ENCODE measurements at regions not wholly inside any gene's neighbourhood (a gene's known extent, or its start where the extent isn't known, plus 50 kb on each side); places are given as distances from the start of the nearest gene placed in this dataset.

DNA sequence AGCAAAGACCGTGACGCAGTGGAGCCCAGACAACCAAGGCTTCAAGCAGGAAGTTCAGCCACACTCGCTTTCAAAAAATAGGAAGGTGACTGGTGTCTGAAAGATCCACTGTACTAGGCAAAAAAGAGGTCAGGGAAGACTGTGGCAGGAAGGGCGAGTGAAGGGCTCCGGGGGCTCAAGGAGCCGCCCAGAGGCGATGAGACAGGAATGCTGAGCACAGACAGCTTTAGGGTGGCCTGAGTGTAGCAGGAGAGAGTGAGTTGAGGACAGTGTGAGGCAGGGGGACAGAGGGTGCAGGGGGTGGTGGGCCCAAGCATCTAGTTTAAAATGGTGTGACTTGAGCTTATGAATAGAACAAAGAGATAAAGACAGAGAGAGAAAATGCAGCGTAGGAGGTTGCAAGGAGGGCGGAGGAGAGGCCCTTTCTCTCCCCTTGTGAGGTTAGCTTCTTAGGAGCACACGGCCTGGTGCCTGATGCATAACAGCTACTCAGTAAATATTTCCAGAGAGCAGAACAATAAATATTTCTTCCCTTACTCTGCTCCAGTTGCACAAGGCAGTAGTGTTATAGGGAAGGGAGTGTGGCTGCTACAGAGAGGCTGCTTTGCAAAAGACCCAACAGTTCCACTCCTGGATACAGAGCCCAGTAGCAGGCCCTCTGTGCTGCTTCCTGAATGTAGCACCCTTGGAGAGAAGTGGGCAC, 789.7 kb upstream of the RAB6C start:
- CTCF ChIA-PET (ENCODE audit: low intra/inter-chr PET ratio): no interaction called here
- Histone ChIP-seq H3K27ac (ENCODE audit: extremely low read depth, low read depth, low read length) (no peak overlapping the region), H3K9me1 (ENCODE audit: control insufficient read depth, insufficient read depth, low read length) (no peaks in the 10 kb centered on the region), H2AFZ (ENCODE audit: low read depth, low read length) (no peak overlapping the region), H3K4me2 (ENCODE audit: insufficient read depth, low read length) (no peak overlapping the region), H3K9ac (ENCODE audit: insufficient read depth in 1 of 2, low read depth in 2 of 2, low read length in 2 of 2) (no peak overlapping the region), H3K36me3 (ENCODE audit: control insufficient read depth, insufficient read depth, low read length) (no peaks in the 10 kb centered on the region), H3K4me3 (no peak overlapping the region), H3K79me2 (ENCODE audit: control insufficient read depth, insufficient read depth, low read length) (no peaks in the 10 kb centered on the region), H3K27me3 (ENCODE audit: control insufficient read depth in 2 of 2, insufficient read depth in 2 of 2, low read length in 2 of 2) (peaks cover 0 to 16% of the 10 kb centered on the region in 2 experiments; a peak in 4 of 5 replicates), H4K20me1 (replicated peaks; ENCODE audit: control insufficient read depth, insufficient read depth, low read length) (no peaks in the 10 kb centered on the region), H3K4me1 (replicated peaks in 1 of 2; ENCODE audit: control insufficient read depth in 2 of 2, insufficient read depth in 2 of 2, low read length in 2 of 2) (no peaks in the 10 kb centered on the region), H3K9me3 (replicated peaks; ENCODE audit: control insufficient read depth, insufficient read depth, low read depth, low read length) (no peaks in the 10 kb centered on the region)
- FAIRE-seq (no peak), DNase-seq (ENCODE audit: extremely low read depth in 1 of 4, low spot score in 3 of 4) (no peak), ATAC-seq (no peak)
- BruUV-seq (replicated peaks): no TSS peak
- POLR2A ChIA-PET: interaction anchor here (0.5 kb wide), 1 partner anchor 181 kb away, joined by 4 read pairs; no protein-coding TSS in a partner anchor
- TF ChIP-seq, protein P1, sequence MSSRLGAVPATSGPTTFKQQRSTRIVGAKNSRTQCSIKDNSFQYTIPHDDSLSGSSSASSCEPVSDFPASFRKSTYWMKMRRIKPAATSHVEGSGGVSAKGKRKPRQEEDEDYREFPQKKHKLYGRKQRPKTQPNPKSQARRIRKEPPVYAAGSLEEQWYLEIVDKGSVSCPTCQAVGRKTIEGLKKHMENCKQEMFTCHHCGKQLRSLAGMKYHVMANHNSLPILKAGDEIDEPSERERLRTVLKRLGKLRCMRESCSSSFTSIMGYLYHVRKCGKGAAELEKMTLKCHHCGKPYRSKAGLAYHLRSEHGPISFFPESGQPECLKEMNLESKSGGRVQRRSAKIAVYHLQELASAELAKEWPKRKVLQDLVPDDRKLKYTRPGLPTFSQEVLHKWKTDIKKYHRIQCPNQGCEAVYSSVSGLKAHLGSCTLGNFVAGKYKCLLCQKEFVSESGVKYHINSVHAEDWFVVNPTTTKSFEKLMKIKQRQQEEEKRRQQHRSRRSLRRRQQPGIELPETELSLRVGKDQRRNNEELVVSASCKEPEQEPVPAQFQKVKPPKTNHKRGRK (tag; IDR thresholded peaks at IDR 0.05): no peak
- intact Hi-C loops (cut with micrococcal nuclease): loop anchor here (10.0 kb wide), 1 partner anchor 205 kb away; no protein-coding TSS in a partner anchor
- 0% methylated on average over 7 of the region's 10 CpGs for WGBS (ENCODE audit: insufficient coverage, low coverage, missing lambda C conversion rate)
- in situ Hi-C loops (cut with MboI): no loop called here

DNA sequence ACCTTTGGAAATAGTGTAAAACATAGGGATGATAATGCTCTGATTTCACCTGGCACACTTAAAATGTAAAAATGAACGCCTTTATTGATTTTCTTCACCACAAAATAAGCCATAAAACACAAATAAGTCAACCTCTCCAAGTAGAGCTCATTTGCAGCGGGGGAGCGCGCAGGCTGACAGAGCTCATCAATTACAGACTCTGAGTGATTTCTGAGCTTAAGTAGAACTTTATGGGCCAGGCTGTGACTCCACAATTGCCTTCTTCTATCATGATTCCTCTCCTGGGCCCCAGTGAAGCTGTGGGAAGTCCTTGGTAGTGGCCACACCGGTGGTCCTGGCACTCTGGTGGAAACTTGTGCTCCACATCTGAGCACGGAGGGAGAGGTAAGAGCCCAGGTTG, 789.0 kb upstream of the RAB6C start:
- POLR2A ChIA-PET: no interaction called here
- no peak for DNase-seq (ENCODE audit: extremely low read depth in 1 of 4, low spot score in 3 of 4)
- Histone ChIP-seq H3K4me2 (ENCODE audit: insufficient read depth, low read length) (no peak overlapping the region), H4K20me1 (replicated peaks; ENCODE audit: control insufficient read depth, insufficient read depth, low read length) (no peaks in the 10 kb centered on the region), H3K79me2 (ENCODE audit: control insufficient read depth, insufficient read depth, low read length) (no peaks in the 10 kb centered on the region), H3K27ac (ENCODE audit: extremely low read depth, low read depth, low read length) (no peak overlapping the region), H3K9ac (ENCODE audit: insufficient read depth in 1 of 2, low read depth in 2 of 2, low read length in 2 of 2) (no peak overlapping the region), H3K4me1 (replicated peaks in 1 of 2; ENCODE audit: control insufficient read depth in 2 of 2, insufficient read depth in 2 of 2, low read length in 2 of 2) (no peaks in the 10 kb centered on the region), H3K9me1 (ENCODE audit: control insufficient read depth, insufficient read depth, low read length) (no peaks in the 10 kb centered on the region), H3K9me3 (replicated peaks; ENCODE audit: control insufficient read depth, insufficient read depth, low read depth, low read length) (no peaks in the 10 kb centered on the region), H3K36me3 (ENCODE audit: control insufficient read depth, insufficient read depth, low read length) (no peaks in the 10 kb centered on the region), H3K4me3 (no peak overlapping the region), H3K27me3 (ENCODE audit: control insufficient read depth in 2 of 2, insufficient read depth in 2 of 2, low read length in 2 of 2) (peaks cover 0 to 17% of the 10 kb centered on the region in 2 experiments; a peak in 4 of 5 replicates), H2AFZ (ENCODE audit: low read depth, low read length) (no peak overlapping the region)
- BruUV-seq (replicated peaks): no TSS peak
- CTCF ChIA-PET (ENCODE audit: low intra/inter-chr PET ratio): no interaction called here
- WGBS (ENCODE audit: insufficient coverage, low coverage, missing lambda C conversion rate): 0% methylated on average over 6 of the region's 6 CpGs
- in situ Hi-C loops (cut with MboI) (no loop called here), intact Hi-C loops (cut with micrococcal nuclease) (loop anchor here (10.0 kb wide), 1 partner anchor 204 kb away; no protein-coding TSS in a partner anchor)
- no peak for FAIRE-seq
- ATAC-seq: no peak
- TF ChIP-seq TGIF2 (CRISPR knock-in tag; IDR thresholded peaks at IDR 0.05): no peak
- TF ChIP-seq DNMT1 (IDR thresholded peaks at IDR 0.05): no peak
- no peak for TF ChIP-seq LCOR (CRISPR knock-in tag; IDR thresholded peaks at IDR 0.05)
- TF ChIP-seq ZFP30 (CRISPR knock-in tag; IDR thresholded peaks at IDR 0.05; ENCODE audit: borderline replicate concordance): no peak
- TF ChIP-seq LARP7 (IDR thresholded peaks at IDR 0.05): no peak
- TF ChIP-seq, protein P2, sequence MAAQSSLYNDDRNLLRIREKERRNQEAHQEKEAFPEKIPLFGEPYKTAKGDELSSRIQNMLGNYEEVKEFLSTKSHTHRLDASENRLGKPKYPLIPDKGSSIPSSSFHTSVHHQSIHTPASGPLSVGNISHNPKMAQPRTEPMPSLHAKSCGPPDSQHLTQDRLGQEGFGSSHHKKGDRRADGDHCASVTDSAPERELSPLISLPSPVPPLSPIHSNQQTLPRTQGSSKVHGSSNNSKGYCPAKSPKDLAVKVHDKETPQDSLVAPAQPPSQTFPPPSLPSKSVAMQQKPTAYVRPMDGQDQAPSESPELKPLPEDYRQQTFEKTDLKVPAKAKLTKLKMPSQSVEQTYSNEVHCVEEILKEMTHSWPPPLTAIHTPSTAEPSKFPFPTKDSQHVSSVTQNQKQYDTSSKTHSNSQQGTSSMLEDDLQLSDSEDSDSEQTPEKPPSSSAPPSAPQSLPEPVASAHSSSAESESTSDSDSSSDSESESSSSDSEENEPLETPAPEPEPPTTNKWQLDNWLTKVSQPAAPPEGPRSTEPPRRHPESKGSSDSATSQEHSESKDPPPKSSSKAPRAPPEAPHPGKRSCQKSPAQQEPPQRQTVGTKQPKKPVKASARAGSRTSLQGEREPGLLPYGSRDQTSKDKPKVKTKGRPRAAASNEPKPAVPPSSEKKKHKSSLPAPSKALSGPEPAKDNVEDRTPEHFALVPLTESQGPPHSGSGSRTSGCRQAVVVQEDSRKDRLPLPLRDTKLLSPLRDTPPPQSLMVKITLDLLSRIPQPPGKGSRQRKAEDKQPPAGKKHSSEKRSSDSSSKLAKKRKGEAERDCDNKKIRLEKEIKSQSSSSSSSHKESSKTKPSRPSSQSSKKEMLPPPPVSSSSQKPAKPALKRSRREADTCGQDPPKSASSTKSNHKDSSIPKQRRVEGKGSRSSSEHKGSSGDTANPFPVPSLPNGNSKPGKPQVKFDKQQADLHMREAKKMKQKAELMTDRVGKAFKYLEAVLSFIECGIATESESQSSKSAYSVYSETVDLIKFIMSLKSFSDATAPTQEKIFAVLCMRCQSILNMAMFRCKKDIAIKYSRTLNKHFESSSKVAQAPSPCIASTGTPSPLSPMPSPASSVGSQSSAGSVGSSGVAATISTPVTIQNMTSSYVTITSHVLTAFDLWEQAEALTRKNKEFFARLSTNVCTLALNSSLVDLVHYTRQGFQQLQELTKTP (IDR thresholded peaks at IDR 0.05; ENCODE audit: low read depth in 1 of 2, partially characterized antibody in 2 of 2): no peak
- no peak for TF ChIP-seq ZNF140 (CRISPR knock-in tag; IDR thresholded peaks at IDR 0.05)
- TF ChIP-seq ZNF23 (CRISPR knock-in tag; IDR thresholded peaks at IDR 0.05): no peak
- no peak for TF ChIP-seq ZNF561 (CRISPR knock-in tag; conservative IDR thresholded peaks at IDR 0.05)
- no peak for TF ChIP-seq CTBP1 (IDR thresholded peaks at IDR 0.05; ENCODE audit: borderline replicate concordance)
